ENCODE measurements at regions not wholly inside any gene's neighbourhood (a gene's known extent, or its start where the extent isn't known, plus 50 kb on each side); places are given as distances from the start of the nearest gene placed in this dataset.

DNA sequence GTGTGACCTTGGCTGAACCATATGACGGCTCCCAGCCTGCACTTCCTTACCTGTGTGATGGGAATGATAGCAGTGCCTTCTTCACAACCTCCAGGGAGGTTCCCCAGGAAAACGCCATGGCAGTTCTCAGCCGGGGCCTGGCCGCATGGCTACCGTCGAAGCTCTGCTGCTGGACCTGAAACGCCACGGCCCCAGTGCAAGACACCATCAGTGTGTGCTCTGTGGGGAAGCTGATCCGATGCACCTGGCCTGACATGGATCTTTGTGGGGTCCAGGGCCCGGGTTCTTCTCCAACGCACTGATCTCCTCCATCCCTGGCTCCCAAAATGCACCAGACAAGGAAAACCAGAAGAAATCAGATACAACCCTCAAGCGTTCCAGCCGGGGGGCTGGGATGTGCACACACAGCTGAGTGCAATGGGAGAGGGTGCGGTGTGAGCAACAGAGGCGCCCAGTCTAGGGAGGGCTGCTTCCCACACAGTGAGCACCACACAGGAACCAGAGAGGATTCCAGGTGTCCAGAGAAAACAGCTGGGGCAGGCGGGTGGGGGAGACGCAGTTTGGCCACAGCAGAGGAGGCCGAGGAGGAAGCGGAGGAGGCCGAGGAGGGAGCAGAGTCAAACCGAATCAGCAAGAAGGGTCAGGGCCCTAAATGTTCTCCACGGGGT lies 54.3 kb upstream of the ZNF469 start (continued):
- TF ChIP-seq, protein P1, sequence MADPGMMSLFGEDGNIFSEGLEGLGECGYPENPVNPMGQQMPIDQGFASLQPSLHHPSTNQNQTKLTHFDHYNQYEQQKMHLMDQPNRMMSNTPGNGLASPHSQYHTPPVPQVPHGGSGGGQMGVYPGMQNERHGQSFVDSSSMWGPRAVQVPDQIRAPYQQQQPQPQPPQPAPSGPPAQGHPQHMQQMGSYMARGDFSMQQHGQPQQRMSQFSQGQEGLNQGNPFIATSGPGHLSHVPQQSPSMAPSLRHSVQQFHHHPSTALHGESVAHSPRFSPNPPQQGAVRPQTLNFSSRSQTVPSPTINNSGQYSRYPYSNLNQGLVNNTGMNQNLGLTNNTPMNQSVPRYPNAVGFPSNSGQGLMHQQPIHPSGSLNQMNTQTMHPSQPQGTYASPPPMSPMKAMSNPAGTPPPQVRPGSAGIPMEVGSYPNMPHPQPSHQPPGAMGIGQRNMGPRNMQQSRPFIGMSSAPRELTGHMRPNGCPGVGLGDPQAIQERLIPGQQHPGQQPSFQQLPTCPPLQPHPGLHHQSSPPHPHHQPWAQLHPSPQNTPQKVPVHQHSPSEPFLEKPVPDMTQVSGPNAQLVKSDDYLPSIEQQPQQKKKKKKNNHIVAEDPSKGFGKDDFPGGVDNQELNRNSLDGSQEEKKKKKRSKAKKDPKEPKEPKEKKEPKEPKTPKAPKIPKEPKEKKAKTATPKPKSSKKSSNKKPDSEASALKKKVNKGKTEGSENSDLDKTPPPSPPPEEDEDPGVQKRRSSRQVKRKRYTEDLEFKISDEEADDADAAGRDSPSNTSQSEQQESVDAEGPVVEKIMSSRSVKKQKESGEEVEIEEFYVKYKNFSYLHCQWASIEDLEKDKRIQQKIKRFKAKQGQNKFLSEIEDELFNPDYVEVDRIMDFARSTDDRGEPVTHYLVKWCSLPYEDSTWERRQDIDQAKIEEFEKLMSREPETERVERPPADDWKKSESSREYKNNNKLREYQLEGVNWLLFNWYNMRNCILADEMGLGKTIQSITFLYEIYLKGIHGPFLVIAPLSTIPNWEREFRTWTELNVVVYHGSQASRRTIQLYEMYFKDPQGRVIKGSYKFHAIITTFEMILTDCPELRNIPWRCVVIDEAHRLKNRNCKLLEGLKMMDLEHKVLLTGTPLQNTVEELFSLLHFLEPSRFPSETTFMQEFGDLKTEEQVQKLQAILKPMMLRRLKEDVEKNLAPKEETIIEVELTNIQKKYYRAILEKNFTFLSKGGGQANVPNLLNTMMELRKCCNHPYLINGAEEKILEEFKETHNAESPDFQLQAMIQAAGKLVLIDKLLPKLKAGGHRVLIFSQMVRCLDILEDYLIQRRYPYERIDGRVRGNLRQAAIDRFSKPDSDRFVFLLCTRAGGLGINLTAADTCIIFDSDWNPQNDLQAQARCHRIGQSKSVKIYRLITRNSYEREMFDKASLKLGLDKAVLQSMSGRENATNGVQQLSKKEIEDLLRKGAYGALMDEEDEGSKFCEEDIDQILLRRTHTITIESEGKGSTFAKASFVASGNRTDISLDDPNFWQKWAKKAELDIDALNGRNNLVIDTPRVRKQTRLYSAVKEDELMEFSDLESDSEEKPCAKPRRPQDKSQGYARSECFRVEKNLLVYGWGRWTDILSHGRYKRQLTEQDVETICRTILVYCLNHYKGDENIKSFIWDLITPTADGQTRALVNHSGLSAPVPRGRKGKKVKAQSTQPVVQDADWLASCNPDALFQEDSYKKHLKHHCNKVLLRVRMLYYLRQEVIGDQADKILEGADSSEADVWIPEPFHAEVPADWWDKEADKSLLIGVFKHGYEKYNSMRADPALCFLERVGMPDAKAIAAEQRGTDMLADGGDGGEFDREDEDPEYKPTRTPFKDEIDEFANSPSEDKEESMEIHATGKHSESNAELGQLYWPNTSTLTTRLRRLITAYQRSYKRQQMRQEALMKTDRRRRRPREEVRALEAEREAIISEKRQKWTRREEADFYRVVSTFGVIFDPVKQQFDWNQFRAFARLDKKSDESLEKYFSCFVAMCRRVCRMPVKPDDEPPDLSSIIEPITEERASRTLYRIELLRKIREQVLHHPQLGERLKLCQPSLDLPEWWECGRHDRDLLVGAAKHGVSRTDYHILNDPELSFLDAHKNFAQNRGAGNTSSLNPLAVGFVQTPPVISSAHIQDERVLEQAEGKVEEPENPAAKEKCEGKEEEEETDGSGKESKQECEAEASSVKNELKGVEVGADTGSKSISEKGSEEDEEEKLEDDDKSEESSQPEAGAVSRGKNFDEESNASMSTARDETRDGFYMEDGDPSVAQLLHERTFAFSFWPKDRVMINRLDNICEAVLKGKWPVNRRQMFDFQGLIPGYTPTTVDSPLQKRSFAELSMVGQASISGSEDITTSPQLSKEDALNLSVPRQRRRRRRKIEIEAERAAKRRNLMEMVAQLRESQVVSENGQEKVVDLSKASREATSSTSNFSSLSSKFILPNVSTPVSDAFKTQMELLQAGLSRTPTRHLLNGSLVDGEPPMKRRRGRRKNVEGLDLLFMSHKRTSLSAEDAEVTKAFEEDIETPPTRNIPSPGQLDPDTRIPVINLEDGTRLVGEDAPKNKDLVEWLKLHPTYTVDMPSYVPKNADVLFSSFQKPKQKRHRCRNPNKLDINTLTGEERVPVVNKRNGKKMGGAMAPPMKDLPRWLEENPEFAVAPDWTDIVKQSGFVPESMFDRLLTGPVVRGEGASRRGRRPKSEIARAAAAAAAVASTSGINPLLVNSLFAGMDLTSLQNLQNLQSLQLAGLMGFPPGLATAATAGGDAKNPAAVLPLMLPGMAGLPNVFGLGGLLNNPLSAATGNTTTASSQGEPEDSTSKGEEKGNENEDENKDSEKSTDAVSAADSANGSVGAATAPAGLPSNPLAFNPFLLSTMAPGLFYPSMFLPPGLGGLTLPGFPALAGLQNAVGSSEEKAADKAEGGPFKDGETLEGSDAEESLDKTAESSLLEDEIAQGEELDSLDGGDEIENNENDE (IDR thresholded peaks at IDR 0.05; ENCODE audit: insufficient replicate concordance, low read length), result no peak
- no peak for TF ChIP-seq CBX8 (IDR thresholded peaks at IDR 0.05; ENCODE audit: borderline replicate concordance, low read depth, low read length)
- no peak for TF ChIP-seq JUND (IDR thresholded peaks at IDR 0.05; ENCODE audit: low read length)
- no peak for TF ChIP-seq TAF7 (optimal IDR thresholded peaks at IDR 0.05; ENCODE audit: borderline replicate concordance, low read depth, low read length)
- TF ChIP-seq, protein P2, sequence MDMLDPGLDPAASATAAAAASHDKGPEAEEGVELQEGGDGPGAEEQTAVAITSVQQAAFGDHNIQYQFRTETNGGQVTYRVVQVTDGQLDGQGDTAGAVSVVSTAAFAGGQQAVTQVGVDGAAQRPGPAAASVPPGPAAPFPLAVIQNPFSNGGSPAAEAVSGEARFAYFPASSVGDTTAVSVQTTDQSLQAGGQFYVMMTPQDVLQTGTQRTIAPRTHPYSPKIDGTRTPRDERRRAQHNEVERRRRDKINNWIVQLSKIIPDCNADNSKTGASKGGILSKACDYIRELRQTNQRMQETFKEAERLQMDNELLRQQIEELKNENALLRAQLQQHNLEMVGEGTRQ (IDR thresholded peaks at IDR 0.05; ENCODE audit: low read length), result no peak
- TF ChIP-seq RNF2 (IDR thresholded peaks at IDR 0.05; ENCODE audit: borderline replicate concordance, low read depth, low read length, missing control alignments, poor library complexity, severe bottlenecking), result no peak
- no peak for TF ChIP-seq BRCA1 (IDR thresholded peaks at IDR 0.05; ENCODE audit: low read depth, low read length)
- TF ChIP-seq CHD1 (IDR thresholded peaks at IDR 0.05; ENCODE audit: low read depth, low read length), result no peak
- TF ChIP-seq PHF8 (conservative IDR thresholded peaks at IDR 0.05; ENCODE audit: low read depth, low read length), result no peak

All from H1 (cell line).